ENCODE measurements at regions not wholly inside any gene's neighbourhood (a gene's known extent, or its start where the extent isn't known, plus 50 kb on each side); places are given as distances from the start of the nearest gene placed in this dataset.
A peak's percentile ranks its signal among the peaks of the same experiment; 100 is the strongest.

DNA sequence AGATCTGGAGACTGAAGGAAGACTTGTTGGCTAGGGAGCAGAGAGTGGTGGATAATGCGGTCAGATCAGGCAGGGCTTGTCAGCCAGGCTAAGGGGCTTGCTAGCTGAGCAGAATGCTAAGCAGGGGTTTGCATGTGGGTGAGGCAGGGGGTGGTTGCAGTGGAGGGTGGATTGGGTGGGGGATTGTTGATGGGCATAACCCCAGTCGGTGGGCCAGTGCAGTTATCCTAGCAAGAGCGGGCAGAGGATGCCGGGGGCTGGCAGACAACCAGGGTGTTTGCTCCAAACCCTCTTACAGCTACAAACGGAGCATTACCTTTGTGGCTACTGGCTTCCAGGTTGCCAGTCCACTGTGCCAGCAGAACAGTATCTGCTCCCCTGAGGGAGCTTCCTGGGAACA, 131.5 kb upstream of the LGALSL start:
- no peak for DNase-seq

DNA sequence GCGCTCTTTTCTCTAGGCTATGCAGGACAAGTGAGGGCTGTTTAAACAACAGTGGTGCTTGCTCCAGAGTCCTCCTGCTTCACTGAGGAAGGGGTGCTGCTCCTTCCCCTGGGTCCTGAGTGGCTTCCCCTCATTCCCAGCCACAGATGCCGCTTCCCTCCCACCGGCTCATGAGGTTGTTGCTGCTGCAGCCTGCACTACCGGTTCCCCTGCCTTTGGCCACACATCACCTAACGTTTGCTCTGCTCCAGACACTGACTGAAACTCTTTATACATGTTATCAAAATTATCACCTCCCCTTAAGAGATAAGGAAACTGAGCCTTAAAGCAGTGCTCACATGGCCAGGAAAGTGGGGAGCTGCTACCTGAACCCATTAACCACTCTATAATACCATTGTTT, 130.8 kb upstream of the LGALSL start:
- DNase-seq: no peak

DNA sequence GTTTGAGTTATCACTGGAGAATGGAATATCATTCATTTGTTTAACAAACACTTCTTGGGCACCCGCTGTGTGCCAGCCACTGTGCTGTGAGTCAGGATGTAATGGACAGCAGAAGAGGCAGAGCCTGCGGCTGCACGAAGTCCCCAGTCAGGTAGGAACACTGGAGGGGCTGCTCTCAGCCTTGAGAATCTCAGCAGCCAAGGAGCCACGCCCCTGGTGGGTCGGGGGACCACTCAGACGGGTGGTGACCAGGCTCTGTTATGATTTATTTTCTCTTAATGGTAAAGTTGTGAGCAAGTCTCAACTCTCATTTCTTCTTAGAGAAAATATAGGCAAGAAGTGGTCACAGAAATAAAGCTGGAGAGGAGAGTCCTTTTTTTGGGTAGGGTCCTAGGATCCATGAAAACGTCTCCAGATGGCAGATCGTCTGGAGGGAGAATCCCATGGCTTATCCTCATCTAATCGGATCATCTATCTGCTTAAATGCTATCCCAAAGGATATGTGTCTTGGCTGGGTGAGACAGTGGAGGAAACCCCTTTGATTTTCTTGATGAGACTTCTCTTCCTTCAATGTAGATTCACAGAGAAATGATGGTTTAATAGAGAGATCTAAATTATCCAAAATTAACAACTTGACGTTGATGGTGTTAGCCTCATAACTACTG, 129.1 kb upstream of the LGALSL start:
- DNase-seq: no peak

DNA sequence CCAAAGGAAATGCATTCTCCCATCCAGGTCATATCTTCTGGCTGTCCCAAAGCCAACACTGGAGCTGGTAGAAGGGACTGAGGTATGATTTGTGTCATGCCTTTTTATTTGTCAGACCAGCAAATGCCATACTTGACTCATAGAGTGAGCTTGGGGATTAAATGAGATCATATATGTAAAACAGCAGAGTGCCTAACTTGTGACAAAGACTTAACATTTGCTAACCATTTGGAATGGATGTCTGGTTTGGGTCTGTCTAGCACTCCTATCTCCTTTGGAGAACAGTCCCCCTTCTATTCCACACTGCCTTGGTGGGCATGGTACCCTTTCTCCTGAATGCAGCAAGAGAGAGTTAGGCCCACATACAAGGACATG, 128.5 kb upstream of the LGALSL start:
- no peak for DNase-seq

DNA sequence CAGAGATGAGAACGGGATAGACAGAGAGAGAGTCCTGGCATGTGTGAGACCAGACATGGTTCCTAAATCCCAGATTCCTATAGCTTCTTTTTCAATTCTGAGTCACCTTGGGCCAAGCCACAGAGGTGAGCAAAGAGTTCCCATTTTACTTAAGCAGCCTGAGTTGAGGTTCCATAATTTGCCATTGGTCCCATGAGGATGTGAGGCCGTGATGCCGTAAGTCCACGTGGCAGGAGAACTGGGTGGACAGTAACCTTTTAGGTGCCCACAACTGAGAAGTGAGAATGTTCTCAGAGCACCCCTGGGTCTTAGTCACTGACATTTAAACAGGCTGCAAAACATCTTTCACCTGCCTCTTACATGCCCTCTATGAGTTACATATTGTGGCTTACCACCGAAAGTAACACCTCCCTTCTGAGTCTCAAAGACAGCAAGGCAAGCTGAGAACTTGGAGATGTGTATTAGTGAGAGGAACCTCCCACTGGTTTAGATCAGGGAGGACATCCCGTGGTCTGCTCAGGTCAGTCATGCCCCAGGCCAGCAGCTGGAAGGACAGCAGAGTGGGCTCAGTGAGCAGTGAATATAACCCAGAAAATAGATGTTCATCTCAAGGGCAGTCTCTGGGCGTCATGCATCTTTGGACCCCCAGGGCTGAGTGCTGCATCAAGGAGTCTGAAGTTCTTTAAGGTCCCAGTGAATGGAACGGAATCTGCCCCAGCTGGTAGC, 127.9 kb upstream of the LGALSL start:
- no peak for DNase-seq

DNA sequence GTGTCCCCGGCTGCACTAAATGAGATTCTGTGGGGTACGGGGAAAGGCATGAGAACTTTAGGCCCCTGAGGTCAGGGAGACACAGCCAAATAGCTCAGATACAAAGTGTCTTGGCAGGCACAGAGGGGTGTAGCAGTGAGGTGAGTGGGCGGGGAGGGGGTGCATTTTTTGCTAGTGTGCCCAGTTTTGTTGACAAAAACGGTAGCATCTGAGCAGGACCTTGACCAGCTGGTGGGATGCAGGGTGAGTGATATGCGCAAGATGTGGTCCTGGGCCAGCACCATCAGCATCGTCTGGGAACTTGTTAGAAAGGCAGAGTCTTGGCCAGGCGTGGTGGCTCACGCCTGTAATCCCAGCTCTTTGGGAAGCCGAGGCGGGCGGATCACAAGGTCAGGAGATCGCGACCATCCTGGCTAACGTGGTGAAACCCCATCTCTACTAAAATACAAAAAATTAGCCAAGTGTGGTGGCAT, 127.3 kb upstream of the LGALSL start:
- no peak for DNase-seq

DNA sequence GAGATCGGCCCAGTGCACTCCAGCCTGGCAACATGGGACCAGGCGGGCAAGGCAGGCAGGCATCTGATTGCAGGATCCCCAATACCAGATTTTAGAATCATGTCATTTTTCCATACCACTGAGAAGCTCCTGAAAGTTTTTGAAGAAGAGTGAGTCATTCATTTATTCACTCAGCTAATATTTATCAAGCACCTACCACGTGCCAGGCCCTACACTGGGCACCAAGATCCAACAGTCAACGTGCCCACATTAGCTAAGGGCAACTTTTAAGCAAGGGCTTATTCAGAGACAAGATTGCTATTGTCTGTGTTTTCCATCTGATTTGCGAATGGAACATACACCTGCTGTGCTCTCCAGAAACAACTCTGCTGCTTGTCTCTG, 126.8 kb upstream of the LGALSL start:
- DNase-seq: no peak

DNA sequence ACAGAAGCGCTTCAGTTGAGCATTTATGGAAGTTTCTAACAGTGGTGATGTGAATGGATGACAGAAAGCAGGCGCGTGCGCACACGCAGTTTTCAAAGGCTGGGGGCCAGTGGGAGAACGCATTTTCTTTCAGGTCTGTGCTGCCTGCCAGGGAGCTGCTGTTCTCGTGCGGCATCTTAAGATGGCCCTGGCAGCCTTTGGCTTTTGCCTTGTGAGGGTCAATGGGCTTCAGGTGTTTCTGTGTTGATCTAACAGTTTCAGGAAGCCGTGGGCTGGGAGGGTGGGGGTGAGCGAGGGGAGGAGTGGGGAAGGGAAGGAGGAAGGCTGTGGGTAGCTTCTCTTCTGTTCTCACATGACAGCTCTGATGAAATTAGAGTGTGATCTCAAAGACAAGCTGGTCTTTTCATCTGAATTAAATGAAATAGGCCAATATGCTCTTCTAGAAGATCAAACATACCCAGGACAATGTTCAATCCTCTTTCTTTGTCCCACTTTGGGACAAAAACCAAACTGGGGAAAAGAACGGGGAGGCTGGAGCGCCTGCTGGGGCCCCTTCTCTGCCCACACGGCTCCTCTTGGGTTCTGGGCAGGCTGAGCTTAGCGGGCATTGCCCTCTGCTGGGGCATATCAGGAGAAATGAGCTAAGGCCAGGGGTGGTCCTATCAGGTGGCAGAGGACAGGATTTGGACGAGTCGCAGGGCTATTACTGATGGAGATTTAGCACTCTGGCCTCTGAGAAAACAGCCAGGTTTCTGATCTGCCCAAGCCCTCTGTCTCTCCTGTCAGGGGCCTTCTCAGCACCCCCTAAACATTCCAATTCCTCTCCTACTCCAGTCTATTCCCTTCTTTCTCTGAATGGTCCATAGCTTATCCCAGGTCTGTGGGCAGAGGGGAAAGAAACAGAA, 126.2 kb upstream of the LGALSL start:
- DNase-seq: peak; percentile 81

DNA sequence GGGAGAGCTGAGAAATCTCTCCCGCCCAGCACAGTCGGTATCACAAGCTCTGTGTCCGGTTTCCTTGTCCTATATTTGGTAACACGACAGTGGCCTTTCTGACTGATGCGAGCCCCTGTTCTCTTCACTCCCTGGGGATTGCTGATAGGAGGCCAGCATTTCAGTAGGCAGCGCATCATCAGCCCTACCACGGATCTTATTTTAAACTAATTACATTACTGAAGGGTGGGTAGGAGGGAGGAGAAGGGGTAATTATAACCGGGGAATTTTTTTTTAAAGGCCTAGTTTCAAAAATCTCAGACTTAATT, 125.6 kb upstream of the LGALSL start:
- no peak for DNase-seq

DNA sequence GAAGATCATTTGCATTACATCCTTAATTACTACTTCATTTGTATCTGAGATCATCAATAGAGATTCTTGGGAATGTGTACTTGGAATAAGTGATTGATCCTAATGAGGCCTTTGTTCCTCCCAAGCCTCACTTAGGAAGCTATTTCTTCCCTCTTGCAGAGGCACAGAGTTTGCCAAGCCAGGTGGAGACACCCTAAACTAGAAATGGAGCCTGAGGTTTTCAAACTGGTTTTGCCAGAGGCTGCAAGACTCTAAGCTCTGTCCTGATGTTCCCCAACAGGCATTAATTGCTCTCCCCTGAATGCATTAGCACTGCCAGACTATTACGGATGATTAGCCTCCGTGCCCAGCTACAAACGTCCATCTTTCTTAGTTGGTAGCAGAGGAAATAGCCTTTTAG, 125.2 kb upstream of the LGALSL start:
- no peak for DNase-seq

DNA sequence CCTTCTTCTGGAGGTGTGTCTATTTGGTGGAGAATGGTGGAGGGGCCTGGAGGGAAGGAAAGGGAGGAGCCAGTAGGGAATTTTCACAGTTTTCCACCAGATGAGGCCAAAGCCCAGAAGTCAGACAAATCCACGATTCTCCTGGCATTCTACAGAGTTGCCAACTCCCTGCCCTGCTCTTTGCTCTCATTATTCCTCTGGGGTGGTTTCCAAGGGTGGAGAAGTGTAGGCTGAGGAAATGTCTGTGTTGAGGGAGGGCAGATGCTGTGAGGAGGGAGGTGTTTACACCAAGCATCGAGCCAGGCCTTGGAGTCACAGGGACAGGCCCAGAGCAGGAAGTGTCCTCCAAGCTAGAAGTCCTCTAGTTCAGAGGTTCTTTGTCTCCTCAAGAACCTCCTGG, 124.1 kb upstream of the LGALSL start:
- DNase-seq: no peak

DNA sequence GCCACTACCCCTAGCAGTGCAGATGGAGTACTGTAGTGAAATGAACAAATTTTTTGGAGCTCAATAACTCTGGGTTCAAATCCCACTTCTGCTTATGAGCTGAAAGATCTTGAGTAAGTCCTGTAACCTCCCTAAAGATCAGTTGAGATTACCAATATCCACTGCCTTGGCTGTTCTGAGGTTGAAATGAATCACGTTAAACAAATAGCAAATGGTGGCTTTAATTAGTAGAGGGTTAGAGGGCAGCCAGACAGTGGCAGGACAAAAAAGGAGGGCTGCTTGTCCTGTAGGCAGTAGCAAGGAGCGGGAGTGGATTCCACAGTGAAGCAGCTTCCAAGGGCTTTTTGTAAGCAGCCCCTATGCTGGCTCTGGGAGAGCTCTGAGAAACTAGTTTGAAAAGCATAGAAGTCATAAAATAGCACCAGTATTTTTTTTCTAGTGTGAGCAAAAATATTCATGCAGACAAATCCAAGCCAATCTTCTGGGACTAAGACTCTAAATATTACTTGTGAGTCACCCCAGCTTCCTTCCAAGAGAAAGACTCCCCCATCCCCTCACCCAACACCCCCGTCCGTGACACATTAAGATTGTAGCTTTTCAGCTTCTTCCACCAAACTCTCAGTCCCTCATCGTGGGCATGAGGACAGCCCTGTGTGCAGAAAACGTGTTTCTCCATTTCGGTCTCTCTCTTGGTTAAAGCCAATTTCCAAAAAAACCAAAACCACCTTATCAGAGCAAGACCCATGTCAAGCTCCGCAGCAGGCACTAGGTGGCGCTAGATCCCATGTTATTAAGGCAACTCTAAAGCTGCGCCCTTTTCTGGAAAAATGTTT, 123.5 kb upstream of the LGALSL start:
- peak; percentile 92 for DNase-seq

DNA sequence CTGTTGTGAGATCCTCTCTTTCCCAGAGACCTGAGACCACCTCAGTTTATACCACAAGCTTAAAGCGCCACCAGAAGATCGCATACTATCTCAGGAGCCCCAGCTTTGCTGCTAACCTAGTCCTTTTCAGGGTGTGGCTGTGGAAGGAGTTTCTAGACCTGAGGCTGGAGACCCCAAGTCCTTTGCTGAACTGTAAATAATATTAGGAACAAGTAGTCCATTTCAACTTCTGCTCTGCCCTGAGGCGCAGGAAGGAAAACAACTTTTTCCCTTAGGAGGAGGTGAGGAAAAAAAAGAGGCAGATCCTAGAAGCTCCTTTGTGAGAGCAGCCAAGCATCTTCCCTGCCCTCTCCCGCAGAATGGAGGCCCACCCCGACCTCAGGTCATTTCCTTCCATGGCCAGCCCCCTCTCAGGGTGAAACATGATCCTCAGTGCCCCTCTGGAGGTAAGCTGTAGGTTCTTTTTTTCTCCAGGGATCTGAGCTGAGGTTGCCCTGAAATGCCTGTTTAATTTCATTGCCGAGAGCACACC, 122.8 kb upstream of the LGALSL start:
- no peak for DNase-seq

DNA sequence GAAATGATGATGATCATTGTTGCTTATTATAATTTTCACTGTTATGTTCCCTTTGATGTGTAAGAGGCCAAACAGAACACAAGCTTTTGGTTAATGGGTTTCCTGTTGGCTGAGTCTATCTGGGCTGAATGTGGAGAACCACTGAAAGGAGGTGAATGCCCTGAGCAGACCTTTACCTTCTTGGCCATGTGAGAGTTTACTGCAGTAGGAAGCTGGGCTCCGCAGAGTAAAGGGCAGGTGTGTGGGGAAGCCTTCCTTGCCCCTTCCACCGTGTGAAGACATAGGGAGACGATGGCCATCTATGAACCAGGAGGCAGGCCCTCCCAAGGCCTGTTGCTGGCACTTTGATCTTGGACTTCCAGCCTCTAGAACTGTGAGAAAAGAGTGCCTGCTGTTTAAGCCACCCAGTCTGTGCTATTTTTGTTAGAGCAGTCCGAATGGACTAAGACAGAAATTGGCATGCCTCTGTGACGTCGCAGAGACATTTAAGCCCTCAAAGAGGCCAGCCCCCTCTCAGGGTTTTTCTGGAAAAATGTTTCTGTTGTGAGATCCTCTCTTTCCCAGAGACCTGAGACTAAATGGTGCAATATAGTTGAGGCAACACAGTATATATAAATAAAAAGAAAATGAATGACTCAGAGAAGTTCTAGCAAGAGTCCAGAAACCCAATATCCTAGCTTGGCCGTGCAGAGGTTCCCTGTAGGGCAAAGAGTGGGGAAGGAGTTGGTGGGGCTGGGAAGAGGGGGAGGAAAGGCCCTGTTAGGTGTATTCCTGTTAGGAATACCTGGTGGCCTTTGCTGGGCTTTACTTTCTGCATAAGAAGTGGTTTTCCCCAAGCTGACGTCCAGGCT, 121.9 kb upstream of the LGALSL start:
- no peak for DNase-seq

DNA sequence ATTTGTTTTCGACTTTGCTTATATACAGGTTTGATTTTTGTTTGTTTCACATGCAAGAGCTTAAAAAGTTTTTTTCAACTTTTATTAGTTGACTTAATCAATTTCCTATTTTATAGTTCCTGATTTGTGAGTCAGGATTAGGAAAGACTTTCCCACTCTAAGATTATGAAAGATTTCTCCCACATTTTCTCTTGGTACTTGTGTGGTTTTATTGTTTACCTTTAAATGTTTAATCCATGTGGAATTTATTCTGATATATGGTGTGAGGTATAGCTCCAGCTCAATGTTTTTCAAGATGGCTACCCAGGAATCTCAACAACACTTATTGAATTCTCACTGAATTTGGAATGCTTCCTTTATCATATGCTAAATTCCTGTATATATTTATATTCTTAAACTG, 117.8 kb upstream of the LGALSL start:
- DNase-seq: no peak

DNA sequence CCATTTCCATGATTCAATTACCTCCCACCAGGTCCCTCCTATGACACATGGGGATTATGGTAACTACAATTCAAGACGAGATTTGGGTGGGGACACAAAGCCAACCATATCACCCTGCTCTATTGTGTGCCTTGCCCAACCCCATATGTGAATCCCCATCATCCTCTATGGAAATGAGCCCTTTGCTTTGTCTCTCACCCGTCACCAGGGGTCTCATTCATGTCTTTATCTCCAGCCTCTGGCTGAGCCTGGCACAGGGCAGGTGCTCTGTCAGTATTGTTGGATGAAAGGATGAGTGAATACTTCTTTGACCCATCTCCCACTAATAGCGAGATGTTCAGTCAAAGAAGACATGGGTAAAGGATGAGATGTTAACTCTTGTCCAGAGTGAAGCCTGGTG, 116.6 kb upstream of the LGALSL start:
- no peak for DNase-seq

DNA sequence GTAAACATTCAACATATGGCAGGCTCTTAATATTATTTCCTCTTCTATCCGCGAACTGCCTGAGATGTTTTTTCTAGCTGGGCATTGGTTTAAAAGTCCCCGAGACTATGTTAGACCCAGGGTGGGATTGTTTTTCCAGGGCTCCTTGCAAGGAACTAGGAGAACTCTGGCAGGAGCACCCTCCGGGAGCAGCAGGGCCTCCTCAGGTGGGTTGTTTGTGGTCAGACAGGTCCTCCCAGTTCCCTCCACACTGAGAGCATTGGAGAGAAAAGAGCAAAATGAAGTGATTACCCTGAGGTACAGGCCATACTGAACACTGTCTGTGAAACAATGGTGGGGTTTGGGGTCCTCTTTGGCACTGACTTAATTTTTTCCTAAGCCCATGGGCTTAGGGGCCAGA, 115.9 kb upstream of the LGALSL start:
- no peak for DNase-seq

DNA sequence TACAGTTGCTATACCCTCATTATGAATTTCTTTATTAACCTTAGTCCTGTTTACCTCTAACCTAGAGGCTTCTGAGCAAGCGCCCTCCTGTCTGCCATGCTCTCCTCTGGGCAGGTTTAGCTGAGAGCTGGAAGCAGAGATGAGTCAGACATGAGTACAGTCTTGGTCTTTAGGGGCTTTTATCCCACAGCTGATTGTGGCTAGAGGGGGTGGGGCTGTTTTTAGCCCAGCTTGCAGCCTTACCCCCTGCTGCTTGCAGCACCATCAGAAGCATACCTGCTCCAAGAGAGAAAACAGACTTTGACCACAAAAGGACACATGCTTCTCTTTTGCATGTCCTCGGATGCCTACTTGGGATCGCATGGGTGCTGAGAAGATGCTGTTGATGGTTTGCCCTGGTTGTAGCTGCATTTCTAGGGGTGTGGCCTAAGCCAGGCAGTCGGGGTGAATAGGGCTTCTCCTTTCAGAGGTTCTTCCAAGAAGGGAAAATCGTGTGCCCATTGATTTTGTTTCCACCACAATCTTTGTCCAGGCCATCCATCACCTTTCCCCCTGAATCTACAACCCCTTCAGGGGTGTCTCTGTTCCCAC, 115.0 kb upstream of the LGALSL start:
- no peak for DNase-seq

DNA sequence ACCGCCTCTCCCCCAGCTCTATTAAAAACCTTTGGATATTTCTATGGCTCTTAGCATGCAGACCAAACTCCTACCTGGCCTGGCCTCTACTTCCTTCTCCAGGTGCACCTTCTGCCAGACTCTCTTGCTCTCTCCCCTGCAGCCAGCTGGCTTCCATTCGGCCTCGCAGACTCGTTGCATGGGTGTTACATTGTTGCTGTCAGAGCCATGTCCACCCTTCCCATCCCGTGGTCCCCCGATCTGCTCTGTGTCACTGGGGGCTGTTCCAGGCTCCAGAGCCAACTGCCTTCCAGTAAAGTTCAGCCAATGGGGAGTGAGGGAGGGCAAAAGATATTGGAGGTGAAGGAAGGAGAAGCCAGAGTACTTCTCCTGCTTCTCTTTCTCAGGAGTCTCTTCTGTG, 112.5 kb upstream of the LGALSL start:
- DNase-seq: no peak

DNA sequence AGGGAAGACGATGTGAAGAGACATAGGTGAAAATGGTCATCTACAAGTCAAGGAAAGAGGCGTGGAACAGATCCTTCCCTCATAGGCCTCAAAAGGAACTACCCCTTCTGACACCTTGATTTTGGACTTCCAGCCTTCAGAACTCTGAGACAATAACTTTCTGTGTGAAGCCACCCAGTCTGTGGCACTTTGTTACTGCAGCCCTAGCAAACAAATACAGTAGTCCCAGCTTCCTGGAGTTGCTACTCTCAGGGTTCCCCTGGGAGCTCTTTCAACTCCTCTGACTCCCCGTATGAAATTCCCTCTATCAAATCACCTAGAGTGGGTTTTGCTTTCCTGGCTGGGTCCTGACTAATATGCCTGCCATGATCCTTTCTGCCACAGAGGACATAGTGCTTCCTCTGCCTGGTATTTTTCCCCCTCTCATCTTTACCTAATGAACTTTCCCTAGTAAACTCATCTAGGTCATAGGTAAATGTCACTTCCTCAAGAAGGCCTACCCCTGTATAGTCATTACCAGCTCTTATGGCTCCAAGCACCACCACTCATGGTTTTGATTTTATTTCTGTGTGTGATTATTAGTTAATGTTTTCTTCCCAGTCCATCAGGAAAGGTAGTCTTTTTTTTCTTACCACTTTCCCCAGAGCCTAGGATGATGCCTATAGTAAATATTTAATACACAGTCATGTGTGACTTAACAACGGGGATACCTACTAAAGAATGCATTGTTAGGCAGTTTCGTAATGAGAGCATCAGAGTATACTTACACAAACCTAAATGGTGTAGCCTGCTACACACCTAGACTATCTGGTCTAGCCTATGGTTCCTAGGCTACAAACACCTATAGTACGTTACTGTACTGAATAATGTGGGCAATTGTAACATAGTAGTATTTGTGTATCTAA, 111.5 kb upstream of the LGALSL start:
- DNase-seq: no peak

All from hematopoietic multipotent progenitor cell treated with erythropoietin and hydrocortisone succinate and interleukin-3 and kit ligand, for 4 days (in vitro differentiated cells).